Cardiac muscle cell (in vitro differentiated cells and primary cell): ENCODE measurements at regions not wholly inside any gene's neighbourhood (a gene's known extent, or its start where the extent isn't known, plus 50 kb on each side); places are given as distances from the start of the nearest gene placed in this dataset.
"Not testable (repeated sequence)": the region's sequence is repeated elsewhere in the genome, so short reads cannot be mapped to it uniquely, and the experiment has no call there.

Source experiments
- DNase-seq, 2 donors: peaks; one replicate each; pipeline versions ENCODE4 v3.0.0 to v3.0.0-alpha.2; 2010 to 2017; ENCODE audit warnings: low read depth in 1 of 2, low spot score in 1 of 2
- H3K27ac ChIP-seq: fragments of 200-600 bp; sonication (generic); 2 replicates; pipeline ENCODE4 v1.5.1; 2016
- H3K27me3 ChIP-seq: fragments of 200-600 bp; sonication (generic); 2 replicates; pipeline ENCODE4 v1.6.0; 2016; ENCODE audit warnings: control low read depth
- H3K36me3 ChIP-seq: fragments of 200-600 bp; sonication (generic); 2 replicates; pipeline ENCODE4 v1.5.1; 2016; ENCODE audit warnings: control low read depth
- H3K4me1 ChIP-seq: fragments of 200-600 bp; sonication (generic); 2 replicates; pipeline ENCODE4 v1.8.1; 2017; ENCODE audit warnings: low read depth, mild to moderate bottlenecking, mixed run types
- H3K4me3 ChIP-seq: fragments of 200-600 bp; sonication (generic); 2 replicates; pipeline ENCODE4 v1.5.1; 2016; ENCODE audit warnings: mild to moderate bottlenecking
- H3K9me3 ChIP-seq: fragments of 200-600 bp; sonication (generic); 2 replicates; pipeline ENCODE4 v1.5.1; 2017; ENCODE audit warnings: low read depth, mild to moderate bottlenecking, control low read depth
- TF ChIP-seq, protein P1 (sequence below): IDR thresholded peaks from 2 replicates; pipeline ENCODE4 v1.5.1; 2012; ENCODE audit warnings: low read depth, mild to moderate bottlenecking, low read length

DNA sequence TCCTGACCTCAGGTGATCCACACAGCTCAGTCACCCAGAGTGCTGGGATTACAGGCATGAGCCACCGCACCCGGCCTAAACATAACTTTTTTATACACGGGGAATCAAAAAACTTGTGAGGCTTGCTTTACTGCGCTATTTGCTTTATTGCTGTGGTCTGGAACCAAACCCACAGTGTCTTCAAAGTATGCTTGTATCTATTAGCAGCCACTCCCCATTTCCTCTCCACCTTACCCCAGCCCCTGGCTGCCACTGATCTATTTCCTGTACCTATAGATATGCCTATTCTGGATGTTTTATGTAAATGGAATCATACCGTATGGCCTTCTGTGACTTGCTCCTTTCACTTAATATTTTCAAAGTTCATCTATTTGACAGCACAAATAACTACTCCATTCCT lies 233.4 kb downstream of the BMP4 start:
- H3K36me3 ChIP-seq: no peaks in the 10 kb centered on the region
- no peaks in the 10 kb centered on the region for H3K9me3 ChIP-seq
- H3K27me3 ChIP-seq: no peaks in the 10 kb centered on the region
- no peak for DNase-seq
- no peak overlapping the region for H3K4me3 ChIP-seq
- TF ChIP-seq, protein P1, sequence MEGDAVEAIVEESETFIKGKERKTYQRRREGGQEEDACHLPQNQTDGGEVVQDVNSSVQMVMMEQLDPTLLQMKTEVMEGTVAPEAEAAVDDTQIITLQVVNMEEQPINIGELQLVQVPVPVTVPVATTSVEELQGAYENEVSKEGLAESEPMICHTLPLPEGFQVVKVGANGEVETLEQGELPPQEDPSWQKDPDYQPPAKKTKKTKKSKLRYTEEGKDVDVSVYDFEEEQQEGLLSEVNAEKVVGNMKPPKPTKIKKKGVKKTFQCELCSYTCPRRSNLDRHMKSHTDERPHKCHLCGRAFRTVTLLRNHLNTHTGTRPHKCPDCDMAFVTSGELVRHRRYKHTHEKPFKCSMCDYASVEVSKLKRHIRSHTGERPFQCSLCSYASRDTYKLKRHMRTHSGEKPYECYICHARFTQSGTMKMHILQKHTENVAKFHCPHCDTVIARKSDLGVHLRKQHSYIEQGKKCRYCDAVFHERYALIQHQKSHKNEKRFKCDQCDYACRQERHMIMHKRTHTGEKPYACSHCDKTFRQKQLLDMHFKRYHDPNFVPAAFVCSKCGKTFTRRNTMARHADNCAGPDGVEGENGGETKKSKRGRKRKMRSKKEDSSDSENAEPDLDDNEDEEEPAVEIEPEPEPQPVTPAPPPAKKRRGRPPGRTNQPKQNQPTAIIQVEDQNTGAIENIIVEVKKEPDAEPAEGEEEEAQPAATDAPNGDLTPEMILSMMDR: no peak
- H3K27ac ChIP-seq: no peak overlapping the region
- H3K4me1 ChIP-seq: no peaks in the 10 kb centered on the region

DNA sequence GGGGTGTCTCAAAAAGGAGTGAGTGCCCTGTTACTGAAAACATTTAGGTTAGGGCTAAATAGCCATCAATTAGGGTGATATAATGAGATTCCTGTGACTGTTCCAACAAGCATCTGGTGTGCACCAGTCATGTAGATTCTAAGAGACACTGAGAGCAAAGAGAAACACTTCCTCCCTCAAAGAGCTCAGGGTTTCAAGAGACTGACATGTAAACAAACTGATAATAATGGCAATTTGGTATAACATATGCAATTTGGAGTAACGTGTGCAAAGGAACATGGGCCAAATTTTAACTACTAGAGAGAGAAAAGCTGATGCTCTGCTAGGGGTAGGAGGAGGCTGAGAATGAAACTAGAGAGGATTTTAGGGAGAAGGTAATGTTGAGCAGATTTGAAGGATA lies 237.1 kb downstream of the BMP4 start:
- no peaks in the 10 kb centered on the region for H3K36me3 ChIP-seq
- no peaks in the 10 kb centered on the region for H3K27me3 ChIP-seq
- TF ChIP-seq, protein P1: no peak
- DNase-seq: no peak
- peaks cover 6% of the 10 kb centered on the region for H3K4me1 ChIP-seq
- no peak overlapping the region for H3K27ac ChIP-seq
- no peaks in the 10 kb centered on the region for H3K9me3 ChIP-seq
- H3K4me3 ChIP-seq: no peak overlapping the region

DNA sequence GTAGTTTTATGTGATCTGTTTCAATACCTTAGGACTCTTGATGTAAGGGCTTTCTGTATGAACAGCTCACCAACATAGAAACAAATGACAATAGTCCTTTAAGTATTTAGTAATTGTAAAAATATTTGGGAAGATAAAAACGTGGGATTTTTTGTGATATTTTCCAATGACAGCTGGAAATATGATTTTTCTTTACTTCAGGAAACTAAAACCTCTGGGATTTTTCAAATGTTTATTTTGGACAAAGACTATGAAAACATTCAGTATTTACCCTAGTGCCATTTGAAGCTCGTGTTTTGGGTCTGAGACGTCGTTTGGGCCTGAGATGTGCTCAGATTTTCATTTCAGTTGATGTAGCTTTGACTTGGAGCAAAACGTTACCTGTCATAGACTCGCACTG lies 240.0 kb downstream of the BMP4 start:
- H3K4me1 ChIP-seq: peaks cover 6% of the 10 kb centered on the region
- no peaks in the 10 kb centered on the region for H3K27me3 ChIP-seq
- no peaks in the 10 kb centered on the region for H3K36me3 ChIP-seq
- no peak overlapping the region for H3K4me3 ChIP-seq
- no peaks in the 10 kb centered on the region for H3K9me3 ChIP-seq
- H3K27ac ChIP-seq: no peak overlapping the region
- TF ChIP-seq, protein P1: no peak
- no peak for DNase-seq

DNA sequence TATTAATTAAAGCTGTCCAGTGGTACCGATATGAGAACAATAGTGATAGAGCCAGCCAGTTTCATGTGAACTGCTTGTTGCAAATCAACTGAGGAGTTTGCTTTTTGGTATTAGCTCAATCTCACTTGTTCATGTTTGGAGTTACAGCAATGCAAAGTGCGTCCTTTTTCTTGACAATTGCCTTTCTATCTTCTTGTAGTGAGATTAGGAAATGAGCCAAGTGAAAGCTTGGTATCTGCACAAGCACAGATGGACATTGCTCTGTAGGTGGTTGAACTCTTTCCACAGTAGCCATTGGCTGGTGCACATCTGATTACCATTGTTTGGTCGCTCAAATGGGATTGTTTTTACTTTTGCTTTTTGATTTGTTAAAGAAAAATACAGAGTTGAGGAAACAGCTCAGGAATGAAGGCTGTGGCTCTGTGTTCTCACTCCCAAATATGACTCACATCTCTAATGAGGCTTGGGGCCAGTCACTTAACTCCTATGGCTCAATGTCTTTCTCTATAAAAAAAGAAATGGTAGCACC lies 241.4 kb downstream of the BMP4 start:
- DNase-seq: peak; percentile 1 to 69
- TF ChIP-seq, protein P1: no peak
- Histone ChIP-seq H3K36me3 (no peaks in the 10 kb centered on the region), H3K4me3 (no peak overlapping the region), H3K4me1 (peaks cover 6% of the 10 kb centered on the region), H3K27me3 (no peaks in the 10 kb centered on the region), H3K27ac (no peak overlapping the region), H3K9me3 (no peaks in the 10 kb centered on the region)

DNA sequence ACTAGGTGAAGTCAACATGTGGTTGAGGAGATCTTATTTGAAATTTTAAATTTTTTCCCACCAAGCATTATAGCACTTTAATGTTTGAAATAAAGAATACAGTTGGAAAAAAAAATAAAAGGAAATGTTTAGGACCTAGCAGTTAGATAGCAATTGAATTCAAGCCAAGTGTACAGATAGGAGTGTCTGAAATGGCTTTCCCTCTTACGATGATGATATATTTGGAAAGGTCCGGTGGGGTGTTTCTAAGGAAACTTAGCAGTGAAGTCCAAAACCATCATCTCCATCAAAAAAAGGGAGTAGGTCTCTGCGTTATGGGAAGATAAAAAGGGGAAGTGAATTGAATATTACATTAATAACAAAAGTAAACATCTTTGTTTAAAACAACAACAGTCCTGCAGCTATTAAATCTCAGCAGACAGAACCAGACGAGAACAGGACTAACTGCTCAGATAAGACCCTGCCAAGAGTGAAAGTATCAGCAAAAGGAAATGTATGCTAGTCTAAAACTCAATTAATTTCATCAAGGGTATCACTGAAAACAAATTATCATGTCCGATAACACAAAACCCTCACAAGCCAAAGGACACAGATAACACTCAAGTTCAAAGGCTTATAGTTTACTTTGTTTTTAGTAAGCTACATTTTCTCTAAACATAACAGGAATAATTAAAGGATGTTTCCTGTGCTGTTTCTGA lies 242.0 kb downstream of the BMP4 start:
- Histone ChIP-seq H3K9me3 (no peaks in the 10 kb centered on the region), H3K4me3 (no peak overlapping the region), H3K27me3 (no peaks in the 10 kb centered on the region), H3K4me1 (peaks cover 6% of the 10 kb centered on the region), H3K36me3 (no peaks in the 10 kb centered on the region), H3K27ac (no peak overlapping the region)
- TF ChIP-seq, protein P1: no peak
- DNase-seq: peak in 1 of 2 donors; percentile 33

DNA sequence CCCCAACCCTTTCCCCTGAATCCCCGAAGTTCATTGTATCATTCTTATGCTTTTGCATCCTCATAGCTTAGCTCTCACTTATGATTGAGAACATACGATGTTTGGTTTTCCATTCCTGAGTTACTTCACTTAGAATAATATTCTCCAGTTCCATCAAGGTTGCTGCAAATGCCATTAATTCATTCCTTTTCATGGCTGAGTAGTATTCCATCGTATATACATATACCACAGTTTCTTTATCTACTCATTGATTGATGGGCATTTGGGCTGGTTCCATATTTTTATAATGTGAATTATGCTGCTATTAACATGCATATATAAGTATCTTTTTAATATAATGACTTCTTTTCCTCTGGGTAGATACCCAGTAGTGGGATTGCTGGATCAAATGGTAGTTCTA lies 243.7 kb downstream of the BMP4 start:
- H3K27me3 ChIP-seq, H3K27ac ChIP-seq, H3K4me1 ChIP-seq, DNase-seq, H3K4me3 ChIP-seq, H3K9me3 ChIP-seq, H3K36me3 ChIP-seq: not testable (repeated sequence)
